GM23338 (cell line): ENCODE measurements at regions not wholly inside any gene's neighbourhood (a gene's known extent, or its start where the extent isn't known, plus 50 kb on each side); places are given as distances from the start of the nearest gene placed in this dataset.

Source experiments
- ATAC-seq: fragments of 200-7000 bp; cut with Tn5 transposase; 3 replicates; pipeline ENCODE4 v1.9.1; 2020
- DNase-seq: peaks from one replicate; pipeline ENCODE4 v3.0.0-alpha.2; 2015; ENCODE audit warnings: low spot score
- H2AFZ ChIP-seq: fragments of 200-600 bp; sonication (generic); 2 replicates; pipeline ENCODE4 v1.8.0; 2016; ENCODE audit warnings: antibody characterized with exemption, mild to moderate bottlenecking, moderate library complexity
- H3F3A ChIP-seq: fragments of 200-600 bp; sonication (generic); replicated peaks from 2 replicates; pipeline ENCODE4 v1.8.0; 2017; ENCODE audit warnings: antibody characterized with exemption, mixed run types, low read depth
- H3K27ac ChIP-seq: fragments of 200-600 bp; sonication (generic); 2 replicates; pipeline ENCODE4 v1.6.1; 2016; ENCODE audit warnings: low read depth
- H3K27me3 ChIP-seq: fragments of 200-600 bp; sonication (generic); 2 replicates; pipeline ENCODE4 v1.8.0; 2016; ENCODE audit warnings: mild to moderate bottlenecking, mixed run types, moderate library complexity; ENCODE audit not compliant: insufficient read depth
- H3K36me3 ChIP-seq: fragments of 200-600 bp; sonication (generic); 2 replicates; pipeline ENCODE4 v1.8.0; 2016; ENCODE audit warnings: mild to moderate bottlenecking; ENCODE audit not compliant: insufficient read depth
- H3K4me1 ChIP-seq: fragments of 200-600 bp; sonication (generic); 2 replicates; pipeline ENCODE4 v1.8.0; 2016; ENCODE audit warnings: mild to moderate bottlenecking, moderate library complexity; ENCODE audit not compliant: insufficient read depth
- H3K4me2 ChIP-seq: fragments of 200-600 bp; sonication (generic); 2 replicates; pipeline ENCODE4 v1.7.1; 2017; ENCODE audit warnings: mixed run types
- H3K4me3 ChIP-seq: fragments of 200-600 bp; sonication (generic); 2 replicates; pipeline ENCODE4 v1.6.1; 2016; ENCODE audit warnings: mixed run types
- H3K79me2 ChIP-seq: fragments of 200-600 bp; sonication (generic); replicated peaks from 2 replicates; pipeline ENCODE4 v1.8.0; 2017; ENCODE audit warnings: mild to moderate bottlenecking; ENCODE audit not compliant: insufficient read depth
- H3K9me2 ChIP-seq: fragments of 200-600 bp; sonication (generic); 2 replicates; pipeline ENCODE4 v1.8.0; 2017; ENCODE audit not compliant: insufficient read depth
- H4K20me1 ChIP-seq: fragments of 200-600 bp; sonication (generic); replicated peaks from 2 replicates; pipeline ENCODE4 v1.8.0; 2017; ENCODE audit warnings: mild to moderate bottlenecking; ENCODE audit not compliant: insufficient read depth
- H3K27ac Mint-ChIP-seq: 2 replicates; pipeline ENCODE4 v1.8.0; 2020; ENCODE audit warnings: inconsistent platforms, mild to moderate bottlenecking, moderate library complexity, mixed read lengths
- H3K27me3 Mint-ChIP-seq: 3 replicates; pipeline ENCODE4 v1.8.0; 2022; ENCODE audit warnings: low read depth, mild to moderate bottlenecking, moderate library complexity, mixed read lengths, inconsistent platforms; ENCODE audit not compliant: insufficient read depth, poor library complexity
- H3K36me3 Mint-ChIP-seq: 3 replicates; pipeline ENCODE4 v1.8.0; 2021; ENCODE audit warnings: low read depth, mild to moderate bottlenecking, inconsistent platforms, moderate library complexity, mixed read lengths
- H3K4me1 Mint-ChIP-seq: 3 replicates; pipeline ENCODE4 v1.8.0; 2020; ENCODE audit warnings: mild to moderate bottlenecking, inconsistent platforms, mixed read lengths
- H3K4me3 Mint-ChIP-seq: 3 replicates; pipeline ENCODE4 v1.8.0; 2021; ENCODE audit warnings: moderate library complexity, mild to moderate bottlenecking, inconsistent platforms, mixed read lengths
- H3K9me3 Mint-ChIP-seq: 3 replicates; pipeline ENCODE4 v1.8.0; 2020; ENCODE audit warnings: moderate library complexity, mild to moderate bottlenecking, inconsistent platforms, mixed read lengths
- CREB1 ChIP-seq: fragments of 250-450 bp; sonication (Bioruptor Pico); IDR thresholded peaks from 2 replicates; pipeline ENCODE4 v1.5.0; 2020; ENCODE audit warnings: low read depth, mild to moderate bottlenecking, moderate library complexity
- EZH2 ChIP-seq: fragments of 200-600 bp; sonication (generic); IDR thresholded peaks from one replicate; pipeline ENCODE4 v1.8.0; 2017; ENCODE audit warnings: antibody characterized with exemption, mild to moderate bottlenecking, low read depth; ENCODE audit not compliant: unreplicated experiment
- EZH2phosphoT487 ChIP-seq: fragments of 200-600 bp; sonication (generic); IDR thresholded peaks from one replicate; pipeline ENCODE4 v1.8.1; 2018; ENCODE audit warnings: antibody characterized with exemption; ENCODE audit not compliant: unreplicated experiment
- JUNB ChIP-seq: IDR thresholded peaks from one replicate; pipeline ENCODE4 v1.6.1; 2016; ENCODE audit warnings: antibody characterized with exemption; ENCODE audit not compliant: unreplicated experiment
- NANOG ChIP-seq: IDR thresholded peaks from 2 replicates; pipeline ENCODE4 v1.6.1; 2016; ENCODE audit warnings: antibody characterized with exemption, borderline replicate concordance
- POLR2AphosphoS5 ChIP-seq: IDR thresholded peaks from 2 replicates; pipeline ENCODE4 v1.6.1; 2016; ENCODE audit warnings: antibody characterized with exemption, low read depth
- REST ChIP-seq: IDR thresholded peaks from one replicate; pipeline ENCODE4 v1.6.1; 2018; ENCODE audit warnings: antibody characterized with exemption; ENCODE audit not compliant: unreplicated experiment
- ZNF114 ChIP-seq: fragments of 250-450 bp; sonication (Bioruptor Pico); IDR thresholded peaks from 2 replicates; pipeline ENCODE4 v1.5.0; 2020; ENCODE audit warnings: mild to moderate bottlenecking, moderate library complexity
- ZNF331 ChIP-seq: fragments of 250-450 bp; sonication (Bioruptor Pico); IDR thresholded peaks from 2 replicates; pipeline ENCODE4 v1.5.0; 2020; ENCODE audit warnings: low read depth, mild to moderate bottlenecking, moderate library complexity
- TF ChIP-seq, protein P1 (sequence below): fragments of 250-450 bp; sonication (Bioruptor Pico); IDR thresholded peaks from 2 replicates; pipeline ENCODE4 v1.5.0; 2020; ENCODE audit warnings: mild to moderate bottlenecking, moderate library complexity
- TF ChIP-seq, protein P2 (sequence below), 2 experiments: fragments of 200-600 bp in 1 of 2; sonication (generic) in 1 of 2; conservative IDR thresholded peaks; 2 replicates each; pipeline versions ENCODE4 v1.5.1 to v1.6.1; 2016 to 2017; ENCODE audit warnings: antibody characterized with exemption in 2 of 2, low read depth in 2 of 2, mild to moderate bottlenecking in 2 of 2, moderate library complexity in 1 of 2

- H3K27me3 Mint-ChIP-seq = no peaks in the 10 kb centered on the region
- no peak overlapping the region for H3K27ac ChIP-seq
- H3K4me3 Mint-ChIP-seq = no peak overlapping the region
- no peaks in the 10 kb centered on the region for H3K9me3 Mint-ChIP-seq
- no peaks in the 10 kb centered on the region for H3K36me3 Mint-ChIP-seq
- peaks cover 12% of the 10 kb centered on the region for H3K4me1 Mint-ChIP-seq
- no peak for DNase-seq
- no peaks in the 10 kb centered on the region for H3K27me3 ChIP-seq
- no peak overlapping the region for H3K4me3 ChIP-seq
- H3K27ac Mint-ChIP-seq = no peak overlapping the region; the same call in 1 of the 2 replicates
- peaks cover 6% of the 10 kb centered on the region; the same call in 1 of the 2 replicates for H3K9me2 ChIP-seq
- H3K79me2 ChIP-seq = no peaks in the 10 kb centered on the region
- ATAC-seq = no peak
- no peaks in the 10 kb centered on the region for H3F3A ChIP-seq
- no peaks in the 10 kb centered on the region for H3K36me3 ChIP-seq
- no peak for TF ChIP-seq JUNB
- no peak for TF ChIP-seq REST
- no peak for TF ChIP-seq EZH2
- TF ChIP-seq NANOG = no peak
- no peak for TF ChIP-seq ZNF114 (CRISPR knock-in tag)
- TF ChIP-seq ZNF331 (CRISPR knock-in tag) = no peak
- TF ChIP-seq, protein P1, sequence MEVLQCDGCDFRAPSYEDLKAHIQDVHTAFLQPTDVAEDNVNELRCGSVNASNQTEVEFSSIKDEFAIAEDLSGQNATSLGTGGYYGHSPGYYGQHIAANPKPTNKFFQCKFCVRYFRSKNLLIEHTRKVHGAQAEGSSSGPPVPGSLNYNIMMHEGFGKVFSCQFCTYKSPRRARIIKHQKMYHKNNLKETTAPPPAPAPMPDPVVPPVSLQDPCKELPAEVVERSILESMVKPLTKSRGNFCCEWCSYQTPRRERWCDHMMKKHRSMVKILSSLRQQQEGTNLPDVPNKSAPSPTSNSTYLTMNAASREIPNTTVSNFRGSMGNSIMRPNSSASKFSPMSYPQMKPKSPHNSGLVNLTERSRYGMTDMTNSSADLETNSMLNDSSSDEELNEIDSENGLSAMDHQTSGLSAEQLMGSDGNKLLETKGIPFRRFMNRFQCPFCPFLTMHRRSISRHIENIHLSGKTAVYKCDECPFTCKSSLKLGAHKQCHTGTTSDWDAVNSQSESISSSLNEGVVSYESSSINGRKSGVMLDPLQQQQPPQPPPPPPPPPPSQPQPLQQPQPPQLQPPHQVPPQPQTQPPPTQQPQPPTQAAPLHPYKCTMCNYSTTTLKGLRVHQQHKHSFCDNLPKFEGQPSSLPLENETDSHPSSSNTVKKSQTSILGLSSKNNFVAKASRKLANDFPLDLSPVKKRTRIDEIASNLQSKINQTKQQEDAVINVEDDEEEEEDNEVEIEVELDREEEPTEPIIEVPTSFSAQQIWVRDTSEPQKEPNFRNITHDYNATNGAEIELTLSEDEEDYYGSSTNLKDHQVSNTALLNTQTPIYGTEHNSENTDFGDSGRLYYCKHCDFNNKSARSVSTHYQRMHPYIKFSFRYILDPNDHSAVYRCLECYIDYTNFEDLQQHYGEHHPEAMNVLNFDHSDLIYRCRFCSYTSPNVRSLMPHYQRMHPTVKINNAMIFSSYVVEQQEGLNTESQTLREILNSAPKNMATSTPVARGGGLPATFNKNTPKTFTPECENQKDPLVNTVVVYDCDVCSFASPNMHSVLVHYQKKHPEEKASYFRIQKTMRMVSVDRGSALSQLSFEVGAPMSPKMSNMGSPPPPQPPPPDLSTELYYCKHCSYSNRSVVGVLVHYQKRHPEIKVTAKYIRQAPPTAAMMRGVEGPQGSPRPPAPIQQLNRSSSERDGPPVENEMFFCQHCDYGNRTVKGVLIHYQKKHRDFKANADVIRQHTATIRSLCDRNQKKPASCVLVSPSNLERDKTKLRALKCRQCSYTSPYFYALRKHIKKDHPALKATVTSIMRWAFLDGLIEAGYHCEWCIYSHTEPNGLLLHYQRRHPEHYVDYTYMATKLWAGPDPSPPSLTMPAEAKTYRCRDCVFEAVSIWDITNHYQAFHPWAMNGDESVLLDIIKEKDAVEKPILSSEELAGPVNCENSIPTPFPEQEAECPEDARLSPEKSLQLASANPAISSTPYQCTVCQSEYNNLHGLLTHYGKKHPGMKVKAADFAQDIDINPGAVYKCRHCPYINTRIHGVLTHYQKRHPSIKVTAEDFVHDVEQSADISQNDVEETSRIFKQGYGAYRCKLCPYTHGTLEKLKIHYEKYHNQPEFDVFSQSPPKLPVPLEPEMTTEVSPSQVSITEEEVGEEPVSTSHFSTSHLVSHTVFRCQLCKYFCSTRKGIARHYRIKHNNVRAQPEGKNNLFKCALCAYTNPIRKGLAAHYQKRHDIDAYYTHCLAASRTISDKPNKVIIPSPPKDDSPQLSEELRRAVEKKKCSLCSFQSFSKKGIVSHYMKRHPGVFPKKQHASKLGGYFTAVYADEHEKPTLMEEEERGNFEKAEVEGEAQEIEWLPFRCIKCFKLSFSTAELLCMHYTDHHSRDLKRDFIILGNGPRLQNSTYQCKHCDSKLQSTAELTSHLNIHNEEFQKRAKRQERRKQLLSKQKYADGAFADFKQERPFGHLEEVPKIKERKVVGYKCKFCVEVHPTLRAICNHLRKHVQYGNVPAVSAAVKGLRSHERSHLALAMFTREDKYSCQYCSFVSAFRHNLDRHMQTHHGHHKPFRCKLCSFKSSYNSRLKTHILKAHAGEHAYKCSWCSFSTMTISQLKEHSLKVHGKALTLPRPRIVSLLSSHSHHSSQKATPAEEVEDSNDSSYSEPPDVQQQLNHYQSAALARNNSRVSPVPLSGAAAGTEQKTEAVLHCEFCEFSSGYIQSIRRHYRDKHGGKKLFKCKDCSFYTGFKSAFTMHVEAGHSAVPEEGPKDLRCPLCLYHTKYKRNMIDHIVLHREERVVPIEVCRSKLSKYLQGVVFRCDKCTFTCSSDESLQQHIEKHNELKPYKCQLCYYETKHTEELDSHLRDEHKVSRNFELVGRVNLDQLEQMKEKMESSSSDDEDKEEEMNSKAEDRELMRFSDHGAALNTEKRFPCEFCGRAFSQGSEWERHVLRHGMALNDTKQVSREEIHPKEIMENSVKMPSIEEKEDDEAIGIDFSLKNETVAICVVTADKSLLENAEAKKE (CRISPR knock-in tag) = no peak
- no peak for TF ChIP-seq POLR2AphosphoS5
- TF ChIP-seq EZH2phosphoT487 = no peak
- TF ChIP-seq, protein P2, sequence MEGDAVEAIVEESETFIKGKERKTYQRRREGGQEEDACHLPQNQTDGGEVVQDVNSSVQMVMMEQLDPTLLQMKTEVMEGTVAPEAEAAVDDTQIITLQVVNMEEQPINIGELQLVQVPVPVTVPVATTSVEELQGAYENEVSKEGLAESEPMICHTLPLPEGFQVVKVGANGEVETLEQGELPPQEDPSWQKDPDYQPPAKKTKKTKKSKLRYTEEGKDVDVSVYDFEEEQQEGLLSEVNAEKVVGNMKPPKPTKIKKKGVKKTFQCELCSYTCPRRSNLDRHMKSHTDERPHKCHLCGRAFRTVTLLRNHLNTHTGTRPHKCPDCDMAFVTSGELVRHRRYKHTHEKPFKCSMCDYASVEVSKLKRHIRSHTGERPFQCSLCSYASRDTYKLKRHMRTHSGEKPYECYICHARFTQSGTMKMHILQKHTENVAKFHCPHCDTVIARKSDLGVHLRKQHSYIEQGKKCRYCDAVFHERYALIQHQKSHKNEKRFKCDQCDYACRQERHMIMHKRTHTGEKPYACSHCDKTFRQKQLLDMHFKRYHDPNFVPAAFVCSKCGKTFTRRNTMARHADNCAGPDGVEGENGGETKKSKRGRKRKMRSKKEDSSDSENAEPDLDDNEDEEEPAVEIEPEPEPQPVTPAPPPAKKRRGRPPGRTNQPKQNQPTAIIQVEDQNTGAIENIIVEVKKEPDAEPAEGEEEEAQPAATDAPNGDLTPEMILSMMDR (conservative IDR thresholded peaks at IDR 0.05; ENCODE audit: low read depth in 2 of 2) = no peak
- no peak for TF ChIP-seq CREB1 (CRISPR knock-in tag)
- peaks cover 14% of the 10 kb centered on the region for H3K4me1 ChIP-seq
- no peak overlapping the region for H3K4me2 ChIP-seq
- H2AFZ ChIP-seq = no peak overlapping the region
- no peaks in the 10 kb centered on the region for H4K20me1 ChIP-seq
These were observed 1234.8 kb upstream of the C9orf72 start for GRCh38 chr9:28808042-28808441.
